ENCODE measurements at regions not wholly inside any gene's neighbourhood (a gene's known extent, or its start where the extent isn't known, plus 50 kb on each side); places are given as distances from the start of the nearest gene placed in this dataset.

GRCh38 chr6:6857528-6857927 is 250.2 kb upstream of the RREB1 start:
- TF ChIP-seq POLR2A (IDR thresholded peaks at IDR 0.05; ENCODE audit: low read length) (no peak), GATA1 (IDR thresholded peaks at IDR 0.05; ENCODE audit: low read depth, low read length) (no peak)
